ENCODE measurements at regions not wholly inside any gene's neighbourhood (a gene's known extent, or its start where the extent isn't known, plus 50 kb on each side); places are given as distances from the start of the nearest gene placed in this dataset.

DNA sequence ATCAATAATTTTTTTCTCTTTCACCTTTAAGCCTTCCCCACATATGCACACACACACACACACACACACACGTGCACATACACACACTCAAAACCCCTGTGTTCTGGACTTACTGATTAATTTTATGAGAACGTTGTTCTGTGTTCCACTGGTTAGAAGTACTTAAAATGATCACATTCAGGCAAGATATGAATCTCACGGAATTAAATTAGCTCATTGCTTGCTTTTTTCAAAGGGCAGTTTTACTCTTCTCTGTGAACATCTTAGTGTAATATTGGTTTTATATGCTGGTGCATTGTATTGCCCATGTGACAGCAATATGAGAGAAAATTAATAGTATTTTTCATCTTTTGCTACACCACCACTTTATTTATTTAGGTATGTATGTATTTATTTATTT is 377.3 kb upstream of the RBFOX1 start:
- H3K27ac ChIP-seq: no peak overlapping the region
- H3K9me3 ChIP-seq: no peaks in the 10 kb centered on the region
- no peak for DNase-seq (ENCODE audit: extremely low spot score in 2 of 2)
- no peak overlapping the region for H3K4me3 ChIP-seq
- H3K4me1 ChIP-seq: no peaks in the 10 kb centered on the region
- no peaks in the 10 kb centered on the region for H3K27me3 ChIP-seq
- TF ChIP-seq, protein P1, sequence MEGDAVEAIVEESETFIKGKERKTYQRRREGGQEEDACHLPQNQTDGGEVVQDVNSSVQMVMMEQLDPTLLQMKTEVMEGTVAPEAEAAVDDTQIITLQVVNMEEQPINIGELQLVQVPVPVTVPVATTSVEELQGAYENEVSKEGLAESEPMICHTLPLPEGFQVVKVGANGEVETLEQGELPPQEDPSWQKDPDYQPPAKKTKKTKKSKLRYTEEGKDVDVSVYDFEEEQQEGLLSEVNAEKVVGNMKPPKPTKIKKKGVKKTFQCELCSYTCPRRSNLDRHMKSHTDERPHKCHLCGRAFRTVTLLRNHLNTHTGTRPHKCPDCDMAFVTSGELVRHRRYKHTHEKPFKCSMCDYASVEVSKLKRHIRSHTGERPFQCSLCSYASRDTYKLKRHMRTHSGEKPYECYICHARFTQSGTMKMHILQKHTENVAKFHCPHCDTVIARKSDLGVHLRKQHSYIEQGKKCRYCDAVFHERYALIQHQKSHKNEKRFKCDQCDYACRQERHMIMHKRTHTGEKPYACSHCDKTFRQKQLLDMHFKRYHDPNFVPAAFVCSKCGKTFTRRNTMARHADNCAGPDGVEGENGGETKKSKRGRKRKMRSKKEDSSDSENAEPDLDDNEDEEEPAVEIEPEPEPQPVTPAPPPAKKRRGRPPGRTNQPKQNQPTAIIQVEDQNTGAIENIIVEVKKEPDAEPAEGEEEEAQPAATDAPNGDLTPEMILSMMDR (IDR thresholded peaks at IDR 0.05): no peak
- TF ChIP-seq POLR2AphosphoS5 (IDR thresholded peaks at IDR 0.05; ENCODE audit: insufficient read depth in 1 of 2, low read depth in 1 of 2) (no peak), POLR2A (IDR thresholded peaks at IDR 0.05) (no peak)
- intact Hi-C loops (cut with DNase I): no loop called here
- no peaks in the 10 kb centered on the region for H3K36me3 ChIP-seq

DNA sequence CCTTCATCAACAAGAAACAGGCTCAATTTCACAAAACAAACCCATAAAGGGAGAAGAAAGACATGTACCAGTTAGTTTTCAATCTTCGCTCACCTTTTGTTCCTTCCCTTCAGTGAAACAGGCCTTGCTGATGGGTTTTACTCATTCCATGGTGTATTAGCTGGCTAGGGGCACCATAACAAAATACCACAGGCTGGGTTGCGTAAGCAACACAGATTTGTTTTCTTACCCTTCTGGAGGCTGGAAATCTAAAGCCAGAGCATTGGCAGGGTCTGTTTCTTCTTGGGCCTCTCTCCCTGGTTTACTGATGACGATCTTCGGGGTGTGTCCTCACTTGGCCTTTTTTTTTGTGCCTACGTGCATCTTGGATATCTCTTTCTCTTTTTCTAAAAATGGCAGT is 383.4 kb upstream of the RBFOX1 start:
- DNase-seq (ENCODE audit: extremely low spot score in 2 of 2): no peak
- no peak overlapping the region for H3K4me3 ChIP-seq
- no peaks in the 10 kb centered on the region for H3K9me3 ChIP-seq
- intact Hi-C loops (cut with DNase I): no loop called here
- H3K36me3 ChIP-seq: no peaks in the 10 kb centered on the region
- no peaks in the 10 kb centered on the region for H3K27me3 ChIP-seq
- no peak overlapping the region for H3K27ac ChIP-seq
- H3K4me1 ChIP-seq: no peaks in the 10 kb centered on the region
- no peak for TF ChIP-seq POLR2AphosphoS5 (IDR thresholded peaks at IDR 0.05; ENCODE audit: insufficient read depth in 1 of 2, low read depth in 1 of 2)
- TF ChIP-seq, protein P1 (IDR thresholded peaks at IDR 0.05): no peak
- TF ChIP-seq POLR2A (IDR thresholded peaks at IDR 0.05): no peak

DNA sequence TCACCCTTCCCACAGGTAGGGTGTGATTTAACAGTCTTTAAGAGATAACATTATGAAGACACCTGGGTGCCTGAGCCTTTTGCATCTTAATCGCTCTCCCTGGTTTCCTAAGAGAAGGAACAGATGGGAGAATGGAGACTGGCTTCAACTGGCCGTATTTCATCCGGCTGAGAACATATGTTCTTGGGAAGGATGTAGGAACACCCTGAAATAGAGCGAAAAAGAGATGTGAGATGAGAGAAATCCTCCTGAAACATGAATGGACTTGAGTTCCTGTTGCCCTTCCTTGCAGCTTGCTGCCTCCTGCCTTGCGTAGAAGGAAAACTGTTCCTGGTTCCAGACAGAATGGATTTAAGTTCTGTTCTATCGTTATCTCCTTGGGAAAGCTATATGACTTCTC is 385.4 kb upstream of the RBFOX1 start:
- TF ChIP-seq POLR2A (IDR thresholded peaks at IDR 0.05): no peak
- no peak for TF ChIP-seq POLR2AphosphoS5 (IDR thresholded peaks at IDR 0.05; ENCODE audit: insufficient read depth in 1 of 2, low read depth in 1 of 2)
- TF ChIP-seq, protein P1 (IDR thresholded peaks at IDR 0.05): no peak
- intact Hi-C loops (cut with DNase I): no loop called here

DNA sequence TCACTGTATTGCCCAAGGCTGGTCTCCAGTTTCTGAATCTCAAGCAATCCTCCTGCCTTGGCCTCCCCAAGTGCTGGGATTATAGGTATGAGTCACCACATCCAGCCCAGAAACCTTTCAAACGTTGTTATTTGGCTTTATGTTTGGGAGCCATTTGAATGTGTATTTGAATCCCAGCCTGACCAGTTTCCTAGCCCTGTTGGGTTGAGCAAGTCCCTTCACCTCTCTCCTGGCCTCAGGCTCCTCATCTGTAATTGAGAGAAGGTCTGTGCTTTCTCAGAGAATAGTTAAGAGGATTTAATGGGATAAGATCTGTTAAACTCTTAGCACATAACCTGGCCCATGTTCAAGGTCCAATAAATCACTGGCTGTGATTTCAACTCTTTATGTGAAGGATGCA is 385.8 kb upstream of the RBFOX1 start:
- H3K4me1 ChIP-seq: no peaks in the 10 kb centered on the region
- intact Hi-C loops (cut with DNase I): no loop called here

More for the DNA sequence above, 385.4 kb upstream of the RBFOX1 start:
- H3K27ac ChIP-seq: no peak overlapping the region
- H3K36me3 ChIP-seq: no peaks in the 10 kb centered on the region
- no peak for DNase-seq (ENCODE audit: extremely low spot score in 2 of 2)
- H3K9me3 ChIP-seq: no peaks in the 10 kb centered on the region
- H3K27me3 ChIP-seq: no peaks in the 10 kb centered on the region
- H3K4me3 ChIP-seq: no peak overlapping the region
- H3K4me1 ChIP-seq: no peaks in the 10 kb centered on the region

DNA sequence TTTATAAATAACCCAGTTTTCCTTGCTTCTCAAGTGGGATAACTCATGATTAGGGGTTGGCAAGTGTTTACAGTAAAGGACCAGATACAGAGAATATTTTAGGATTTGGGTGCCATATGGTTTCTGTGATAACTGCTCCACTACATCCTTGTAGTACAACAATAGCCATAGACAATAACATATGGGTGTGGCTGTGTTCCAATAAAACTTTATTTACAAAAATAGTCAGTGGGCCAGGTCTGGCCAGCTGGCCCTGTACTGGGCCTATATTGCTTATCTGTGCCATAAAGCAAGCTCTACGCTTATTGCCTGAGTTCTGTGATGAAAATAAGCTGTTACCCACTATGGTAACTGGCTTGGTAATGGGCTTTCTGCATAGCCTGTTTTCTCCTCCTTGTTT is 386.5 kb upstream of the RBFOX1 start:
- no peaks in the 10 kb centered on the region for H3K36me3 ChIP-seq
- intact Hi-C loops (cut with DNase I): no loop called here
- H3K4me1 ChIP-seq: no peaks in the 10 kb centered on the region
- H3K9me3 ChIP-seq: no peaks in the 10 kb centered on the region
- no peak for TF ChIP-seq POLR2A (IDR thresholded peaks at IDR 0.05)
- TF ChIP-seq, protein P1 (IDR thresholded peaks at IDR 0.05): no peak
- no peak for TF ChIP-seq POLR2AphosphoS5 (IDR thresholded peaks at IDR 0.05; ENCODE audit: insufficient read depth in 1 of 2, low read depth in 1 of 2)
- no peak overlapping the region for H3K4me3 ChIP-seq
- no peak for DNase-seq (ENCODE audit: extremely low spot score in 2 of 2)
- no peak overlapping the region for H3K27ac ChIP-seq
- no peaks in the 10 kb centered on the region for H3K27me3 ChIP-seq

More for the DNA sequence above, 385.8 kb upstream of the RBFOX1 start:
- H3K36me3 ChIP-seq: no peaks in the 10 kb centered on the region
- DNase-seq (ENCODE audit: extremely low spot score in 2 of 2): no peak
- H3K27ac ChIP-seq: no peak overlapping the region
- no peak overlapping the region for H3K4me3 ChIP-seq
- H3K27me3 ChIP-seq: no peaks in the 10 kb centered on the region
- no peaks in the 10 kb centered on the region for H3K9me3 ChIP-seq
- TF ChIP-seq, protein P1 (IDR thresholded peaks at IDR 0.05): no peak

Measured in vagina (tissue), 2 donors.